Calu3 (cell line): ENCODE measurements at regions not wholly inside any gene's neighbourhood (a gene's known extent, or its start where the extent isn't known, plus 50 kb on each side); places are given as distances from the start of the nearest gene placed in this dataset.

Experiments
- BruUV-seq: library from RNA; stranded (reverse); fragments of 400-500 nt; replicated peaks from 2 replicates; lab custom pipeline; 2021; lab: Mats Ljungman, UMichigan
- CTCF ChIA-PET: fragments of 300-600 bp; sonication (Branson Sonifier 250); formaldehyde crosslinking; loops from one replicate; lab custom pipeline; 2022; ENCODE audit warnings: antibody characterized with exemption; lab: Charles Lee
- DNase-seq: peaks from one replicate; pipeline ENCODE4 v3.0.0; 2022
- H3K27ac Mint-ChIP-seq: one replicate; pipeline ENCODE4 v1.8.0; 2022; ENCODE audit warnings: mixed read lengths; ENCODE audit not compliant: unreplicated experiment
- H3K27me3 Mint-ChIP-seq: one replicate; pipeline ENCODE4 v1.8.0; 2022; ENCODE audit warnings: mixed read lengths; ENCODE audit not compliant: unreplicated experiment
- H3K36me3 Mint-ChIP-seq: one replicate; pipeline ENCODE4 v1.8.0; 2022; ENCODE audit warnings: mild to moderate bottlenecking, moderate library complexity, mixed read lengths; ENCODE audit not compliant: insufficient read depth, unreplicated experiment
- H3K4me1 Mint-ChIP-seq: one replicate; pipeline ENCODE4 v1.8.0; 2022; ENCODE audit warnings: mild to moderate bottlenecking, low read depth, mixed read lengths; ENCODE audit not compliant: unreplicated experiment
- H3K4me3 Mint-ChIP-seq: one replicate; pipeline ENCODE4 v1.8.0; 2022; ENCODE audit warnings: mild to moderate bottlenecking, low read depth, moderate library complexity, mixed read lengths; ENCODE audit not compliant: unreplicated experiment
- H3K9me3 Mint-ChIP-seq: one replicate; pipeline ENCODE4 v1.8.0; 2022; ENCODE audit warnings: low read depth, mixed read lengths; ENCODE audit not compliant: unreplicated experiment
- CTCF ChIP-seq: fragments of 200-600 bp; IDR thresholded peaks from one replicate; pipeline ENCODE4 v1.8.0; 2022; ENCODE audit warnings: antibody characterized with exemption; ENCODE audit not compliant: unreplicated experiment
- intact Hi-C: fragments of 100-400 bp; cut with micrococcal nuclease; formaldehyde crosslinking; loops from one replicate; pipeline ENCODE4 v1.10.0; 2022; ENCODE audit not compliant: unreplicated experiment

- Mint-ChIP-seq H3K9me3 (no peaks in the 10 kb centered on the region), H3K27me3 (no peaks in the 10 kb centered on the region), H3K4me3 (no peak overlapping the region), H3K4me1 (peaks cover 18% of the 10 kb centered on the region), H3K36me3 (no peaks in the 10 kb centered on the region), H3K27ac (no peak overlapping the region)
- TF ChIP-seq CTCF, result no peak
- intact Hi-C loops, result no loop called here
- BruUV-seq, result no TSS peak
- DNase-seq, result no peak
- CTCF ChIA-PET, result no interaction called here
Measured at GRCh38 chr5:116375926-116376325, 198.7 kb downstream of the SEMA6A start.

GRCh38 chr5:116374434-116374852 lies 200.2 kb downstream of the SEMA6A start:
- TF ChIP-seq CTCF, result no peak
- BruUV-seq, result no TSS peak
- Mint-ChIP-seq H3K9me3 (no peaks in the 10 kb centered on the region), H3K4me3 (no peak overlapping the region), H3K36me3 (no peaks in the 10 kb centered on the region), H3K27me3 (no peaks in the 10 kb centered on the region), H3K4me1 (peaks cover 22% of the 10 kb centered on the region), H3K27ac (no peak overlapping the region)
- CTCF ChIA-PET, result interaction anchor here (0.6 kb wide), 1 partner anchor 69 kb away, joined by 8 read pairs; no protein-coding TSS in a partner anchor
- DNase-seq, result no peak
- intact Hi-C loops, result no loop called here

GRCh38 chr5:116372931-116373597 lies 201.6 kb downstream of the SEMA6A start:
- intact Hi-C loops, result no loop called here
- H3K36me3 Mint-ChIP-seq, result no peaks in the 10 kb centered on the region
- H3K27me3 Mint-ChIP-seq, result no peaks in the 10 kb centered on the region
- CTCF ChIA-PET, result interaction anchor here (1.0 to 1.1 kb wide), 2 partner anchors 102 to 537 kb away, joined by 3 read pairs; no protein-coding TSS in a partner anchor
- TF ChIP-seq CTCF, result no peak
- H3K4me3 Mint-ChIP-seq, result no peak overlapping the region
- peaks cover 22% of the 10 kb centered on the region for H3K4me1 Mint-ChIP-seq
- BruUV-seq, result no TSS peak
- DNase-seq, result no peak
- H3K27ac Mint-ChIP-seq, result no peak overlapping the region
- no peaks in the 10 kb centered on the region for H3K9me3 Mint-ChIP-seq

- CTCF ChIA-PET, result interaction anchor here (0.7 to 1.0 kb wide), 2 partner anchors 9 to 157 kb away, joined by 3 read pairs; no protein-coding TSS in a partner anchor
- intact Hi-C loops, result no loop called here
- no peak for TF ChIP-seq CTCF
- Mint-ChIP-seq H3K27ac (no peak overlapping the region), H3K4me1 (peaks cover 22% of the 10 kb centered on the region), H3K36me3 (no peaks in the 10 kb centered on the region), H3K9me3 (no peaks in the 10 kb centered on the region), H3K4me3 (no peak overlapping the region), H3K27me3 (no peaks in the 10 kb centered on the region)
- BruUV-seq, result no TSS peak
- no peak for DNase-seq
Measured at GRCh38 chr5:116371935-116372334, 202.7 kb downstream of the SEMA6A start.
